ENCODE measurements at regions not wholly inside any gene's neighbourhood (a gene's known extent, or its start where the extent isn't known, plus 50 kb on each side); places are given as distances from the start of the nearest gene placed in this dataset.

DNA sequence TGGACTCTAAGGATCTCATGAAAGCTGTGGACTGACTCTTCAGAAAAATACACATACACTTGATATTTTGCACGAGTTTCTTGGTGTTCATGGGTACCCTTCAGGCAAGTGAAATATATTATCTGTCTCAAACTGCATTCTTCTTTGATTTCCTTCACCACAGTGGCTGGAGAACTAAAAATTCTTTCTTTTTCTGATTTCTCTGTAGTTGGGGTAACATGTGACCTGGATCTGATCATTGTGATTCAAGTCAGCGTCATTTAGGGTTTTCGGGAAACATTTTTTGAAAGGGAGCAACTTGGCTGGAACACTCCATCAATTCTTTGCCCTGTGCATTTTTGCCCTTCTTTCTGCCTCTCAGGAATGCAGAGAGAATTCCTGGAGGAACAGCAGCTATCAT, 205.8 kb downstream of the OR2B2 start:
- Histone ChIP-seq H3K36me3 (replicated peaks in 1 of 2; ENCODE audit: control insufficient read depth in 1 of 2, insufficient read depth in 2 of 2, low read length in 2 of 2) (peaks cover 13 to 55% of the 10 kb centered on the region in 2 experiments), H4K20me1 (ENCODE audit: insufficient read depth, low read length) (no peaks in the 10 kb centered on the region), H3K27me3 (ENCODE audit: control insufficient read depth in 1 of 2, insufficient read depth in 2 of 2, low read length in 2 of 2) (no peaks in the 10 kb centered on the region), H2AFZ (ENCODE audit: low read length) (no peak overlapping the region), H3K4me2 (ENCODE audit: low read depth, low read length) (no peak overlapping the region), H3K4me3 (replicated peaks in 1 of 3; ENCODE audit: insufficient read depth in 1 of 3, low read depth in 2 of 3, low read length in 3 of 3) (no peak overlapping the region), H3K27ac (ENCODE audit: extremely low read length, insufficient read depth, low read length) (no peak overlapping the region), H3K79me2 (ENCODE audit: insufficient read depth, low read length) (no peaks in the 10 kb centered on the region), H3K4me1 (ENCODE audit: insufficient read depth, low read length) (no peaks in the 10 kb centered on the region), H3K9me3 (ENCODE audit: low read length) (no peaks in the 10 kb centered on the region), H3K9ac (ENCODE audit: insufficient read depth, low read depth, low read length) (no peak overlapping the region)
- no TSS peak for BruUV-seq (replicated peaks)
- no peak for FAIRE-seq
- no peak for ATAC-seq
- ChIA-PET POLR2A (no interaction called here), CTCF (ENCODE audit: low intra/inter-chr PET ratio, low total read pairs) (no interaction called here)
- TF ChIP-seq SMC3 (IDR thresholded peaks at IDR 0.05; ENCODE audit: low read length), result no peak
- no peak for TF ChIP-seq ZNF33A (CRISPR knock-in tag; IDR thresholded peaks at IDR 0.05; ENCODE audit: borderline replicate concordance)
- TF ChIP-seq, protein P1, sequence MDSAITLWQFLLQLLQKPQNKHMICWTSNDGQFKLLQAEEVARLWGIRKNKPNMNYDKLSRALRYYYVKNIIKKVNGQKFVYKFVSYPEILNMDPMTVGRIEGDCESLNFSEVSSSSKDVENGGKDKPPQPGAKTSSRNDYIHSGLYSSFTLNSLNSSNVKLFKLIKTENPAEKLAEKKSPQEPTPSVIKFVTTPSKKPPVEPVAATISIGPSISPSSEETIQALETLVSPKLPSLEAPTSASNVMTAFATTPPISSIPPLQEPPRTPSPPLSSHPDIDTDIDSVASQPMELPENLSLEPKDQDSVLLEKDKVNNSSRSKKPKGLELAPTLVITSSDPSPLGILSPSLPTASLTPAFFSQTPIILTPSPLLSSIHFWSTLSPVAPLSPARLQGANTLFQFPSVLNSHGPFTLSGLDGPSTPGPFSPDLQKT (CRISPR knock-in tag; IDR thresholded peaks at IDR 0.05; ENCODE audit: borderline replicate concordance), result no peak
- no peak for TF ChIP-seq ZNF83 (CRISPR knock-in tag; IDR thresholded peaks at IDR 0.05; ENCODE audit: borderline replicate concordance)
- no peak for TF ChIP-seq TBL1XR1 (IDR thresholded peaks at IDR 0.05; ENCODE audit: borderline replicate concordance, low read length, partially characterized antibody)
- no peak for TF ChIP-seq ARNT2 (CRISPR knock-in tag; IDR thresholded peaks at IDR 0.05; ENCODE audit: low read depth)
- WGBS (ENCODE audit: low lambda C conversion rate), result 94% methylated on average over 3 of the region's 3 CpGs
- intact Hi-C loops (cut with micrococcal nuclease; ENCODE audit: unreplicated experiment), result no loop called here
- DNase-seq (ENCODE audit: low spot score), result no peak
- in situ Hi-C loops (cut with HindIII; ENCODE audit: extremely low pct_ligation_motif_present, low pct_unique_long_range_greater_than_20kb), result no loop called here

DNA sequence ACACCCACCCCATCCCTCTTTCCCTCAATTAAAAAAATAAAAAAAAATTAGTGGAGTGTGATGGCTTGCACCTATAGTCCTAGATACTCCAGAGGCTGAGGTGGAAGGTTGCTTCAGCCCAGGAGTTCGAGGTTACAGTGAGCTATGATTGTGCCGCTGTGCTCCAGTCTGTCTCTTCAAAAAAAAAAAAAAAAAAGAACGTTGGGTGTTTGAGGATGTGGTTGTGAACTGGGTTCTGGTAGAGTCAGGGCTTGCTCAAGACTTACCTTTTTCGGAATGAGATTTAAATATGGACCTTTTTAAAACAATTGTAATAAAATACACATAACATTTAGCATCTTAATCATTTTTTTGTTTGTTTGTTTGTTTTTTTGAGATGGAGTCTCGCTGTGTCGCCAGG, 211.9 kb downstream of the OR2B2 start:
- DNase-seq (ENCODE audit: low spot score) (no peak), ATAC-seq (no peak), FAIRE-seq (no peak)
- Histone ChIP-seq H4K20me1 (ENCODE audit: insufficient read depth, low read length) (no peaks in the 10 kb centered on the region), H3K4me3 (replicated peaks in 1 of 3; ENCODE audit: insufficient read depth in 1 of 3, low read depth in 2 of 3, low read length in 3 of 3) (no peak overlapping the region), H3K36me3 (replicated peaks in 1 of 2; ENCODE audit: control insufficient read depth in 1 of 2, insufficient read depth in 2 of 2, low read length in 2 of 2) (peaks cover 9 to 25% of the 10 kb centered on the region in 2 experiments), H3K4me2 (ENCODE audit: low read depth, low read length) (no peak overlapping the region), H3K4me1 (ENCODE audit: insufficient read depth, low read length) (peaks cover 2% of the 10 kb centered on the region), H2AFZ (ENCODE audit: low read length) (no peak overlapping the region), H3K79me2 (ENCODE audit: insufficient read depth, low read length) (no peaks in the 10 kb centered on the region), H3K27ac (ENCODE audit: extremely low read length, insufficient read depth, low read length) (no peak overlapping the region), H3K27me3 (ENCODE audit: control insufficient read depth in 1 of 2, insufficient read depth in 2 of 2, low read length in 2 of 2) (no peaks in the 10 kb centered on the region), H3K9ac (ENCODE audit: insufficient read depth, low read depth, low read length) (no peak overlapping the region), H3K9me3 (ENCODE audit: low read length) (no peaks in the 10 kb centered on the region)
- intact Hi-C loops (cut with micrococcal nuclease; ENCODE audit: unreplicated experiment), result no loop called here
- no TSS peak for BruUV-seq (replicated peaks)
- 95% methylated on average over 6 of the region's 6 CpGs for WGBS (ENCODE audit: low lambda C conversion rate)
- CTCF ChIA-PET (ENCODE audit: low intra/inter-chr PET ratio, low total read pairs), result no interaction called here
- in situ Hi-C loops (cut with HindIII; ENCODE audit: extremely low pct_ligation_motif_present, low pct_unique_long_range_greater_than_20kb), result no loop called here
- POLR2A ChIA-PET, result no interaction called here
- TF ChIP-seq, protein P2, sequence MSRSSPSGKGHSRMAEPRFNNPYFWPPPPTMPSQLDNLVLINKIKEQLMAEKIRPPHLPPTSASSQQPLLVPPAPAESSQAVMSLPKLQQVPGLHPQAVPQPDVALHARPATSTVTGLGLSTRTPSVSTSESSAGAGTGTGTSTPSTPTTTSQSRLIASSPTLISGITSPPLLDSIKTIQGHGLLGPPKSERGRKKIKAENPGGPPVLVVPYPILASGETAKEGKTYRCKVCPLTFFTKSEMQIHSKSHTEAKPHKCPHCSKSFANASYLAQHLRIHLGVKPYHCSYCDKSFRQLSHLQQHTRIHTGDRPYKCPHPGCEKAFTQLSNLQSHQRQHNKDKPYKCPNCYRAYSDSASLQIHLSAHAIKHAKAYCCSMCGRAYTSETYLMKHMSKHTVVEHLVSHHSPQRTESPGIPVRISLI (CRISPR knock-in tag; IDR thresholded peaks at IDR 0.05; ENCODE audit: borderline replicate concordance), result no peak
- TF ChIP-seq, protein P3, sequence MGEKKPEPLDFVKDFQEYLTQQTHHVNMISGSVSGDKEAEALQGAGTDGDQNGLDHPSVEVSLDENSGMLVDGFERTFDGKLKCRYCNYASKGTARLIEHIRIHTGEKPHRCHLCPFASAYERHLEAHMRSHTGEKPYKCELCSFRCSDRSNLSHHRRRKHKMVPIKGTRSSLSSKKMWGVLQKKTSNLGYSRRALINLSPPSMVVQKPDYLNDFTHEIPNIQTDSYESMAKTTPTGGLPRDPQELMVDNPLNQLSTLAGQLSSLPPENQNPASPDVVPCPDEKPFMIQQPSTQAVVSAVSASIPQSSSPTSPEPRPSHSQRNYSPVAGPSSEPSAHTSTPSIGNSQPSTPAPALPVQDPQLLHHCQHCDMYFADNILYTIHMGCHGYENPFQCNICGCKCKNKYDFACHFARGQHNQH (CRISPR knock-in tag; IDR thresholded peaks at IDR 0.05), result no peak
- TF ChIP-seq HMG20A (CRISPR knock-in tag; IDR thresholded peaks at IDR 0.05; ENCODE audit: borderline replicate concordance), result no peak
- TF ChIP-seq JUND (CRISPR knock-in tag; IDR thresholded peaks at IDR 0.05), result no peak
- no peak for TF ChIP-seq NR2C2 (CRISPR knock-in tag; IDR thresholded peaks at IDR 0.05; ENCODE audit: borderline replicate concordance)

Data from HepG2 (cell line).